DOHH2 (cell line): ENCODE measurements at regions not wholly inside any gene's neighbourhood (a gene's known extent, or its start where the extent isn't known, plus 50 kb on each side); places are given as distances from the start of the nearest gene placed in this dataset.

Experiments used
- H3F3A ChIP-seq: fragments of 200-600 bp; sonication (generic), shearing (Covaris generic); 2 replicates; pipeline ENCODE4 v1.6.0; 2016; ENCODE audit warnings: antibody characterized with exemption, mild to moderate bottlenecking; ENCODE audit not compliant: control insufficient read depth, insufficient read depth
- H3K27ac ChIP-seq: fragments of 200-600 bp; sonication (generic); 2 replicates; pipeline ENCODE4 v1.5.1; 2014; ENCODE audit warnings: low read depth, mild to moderate bottlenecking, low read length, moderate library complexity
- H3K27me3 ChIP-seq: fragments of 200-600 bp; sonication (generic); 2 replicates; pipeline ENCODE4 v1.6.1; 2014; ENCODE audit warnings: mild to moderate bottlenecking, low read length, mixed read lengths; ENCODE audit not compliant: control insufficient read depth
- H3K36me3 ChIP-seq: fragments of 200-600 bp; sonication (generic); 2 replicates; pipeline ENCODE4 v1.6.1; 2014; ENCODE audit warnings: mild to moderate bottlenecking, low read length, moderate library complexity, mixed read lengths; ENCODE audit not compliant: control insufficient read depth
- H3K4me1 ChIP-seq: fragments of 200-600 bp; sonication (generic); 2 replicates; pipeline ENCODE4 v1.6.1; 2014; ENCODE audit warnings: mild to moderate bottlenecking, low read length, mixed read lengths; ENCODE audit not compliant: control insufficient read depth
- H3K4me2 ChIP-seq: fragments of 200-600 bp; sonication (generic); 2 replicates; pipeline ENCODE4 v1.6.0; 2014; ENCODE audit warnings: mild to moderate bottlenecking, low read length, moderate library complexity
- H3K4me3 ChIP-seq: fragments of 200-600 bp; sonication (generic); 2 replicates; pipeline ENCODE4 v1.5.1; 2014; ENCODE audit warnings: mild to moderate bottlenecking, low read length, mixed read lengths
- H3K79me2 ChIP-seq: fragments of 200-600 bp; sonication (generic); 2 replicates; pipeline ENCODE4 v1.6.1; 2014; ENCODE audit warnings: mild to moderate bottlenecking, low read length, mixed read lengths; ENCODE audit not compliant: control insufficient read depth
- H3K9me2 ChIP-seq: fragments of 200-600 bp; sonication (generic); replicated peaks from 2 replicates; pipeline ENCODE4 v1.6.1; 2014; ENCODE audit warnings: mild to moderate bottlenecking, low read length, mixed read lengths; ENCODE audit not compliant: control insufficient read depth
- H3K9me3 ChIP-seq: fragments of 200-600 bp; sonication (generic); 2 replicates; pipeline ENCODE4 v1.6.1; 2014; ENCODE audit warnings: antibody characterized with exemption, low read length, mixed read lengths; ENCODE audit not compliant: control insufficient read depth, insufficient read depth
- H4K20me1 ChIP-seq: fragments of 200-600 bp; sonication (generic); 2 replicates; pipeline ENCODE4 v1.6.0; 2014; ENCODE audit warnings: low read depth, mild to moderate bottlenecking, antibody characterized with exemption, low read length, moderate library complexity; ENCODE audit not compliant: control insufficient read depth, insufficient read depth
- CTCF ChIP-seq: fragments of 200-600 bp; sonication (generic); IDR thresholded peaks from one replicate; pipeline ENCODE4 v1.5.1; 2014; ENCODE audit warnings: antibody characterized with exemption, mild to moderate bottlenecking, low read depth, low read length; ENCODE audit not compliant: poor library complexity, severe bottlenecking
- EZH2phosphoT487 ChIP-seq: fragments of 200-600 bp; sonication (generic); IDR thresholded peaks from 2 replicates; pipeline ENCODE4 v1.6.1; 2017; ENCODE audit warnings: borderline replicate concordance, mild to moderate bottlenecking, antibody characterized with exemption, low read length, moderate library complexity, mixed read lengths

GRCh38 chr3:168705412-168705811 is 609.7 kb upstream of the GOLIM4 start:
- Histone ChIP-seq H3K4me3 (no peak overlapping the region), H3K9me3 (no peaks in the 10 kb centered on the region), H3K4me2 (no peak overlapping the region), H3K4me1 (no peaks in the 10 kb centered on the region), H3K27ac (no peak overlapping the region), H3K27me3 (no peaks in the 10 kb centered on the region), H3K36me3 (no peaks in the 10 kb centered on the region), H3K79me2 (no peaks in the 10 kb centered on the region), H4K20me1 (no peaks in the 10 kb centered on the region), H3F3A (no peaks in the 10 kb centered on the region), H3K9me2 (no peaks in the 10 kb centered on the region)
- TF ChIP-seq EZH2phosphoT487, result no peak

GRCh38 chr3:168696051-168696450 is 600.3 kb upstream of the GOLIM4 start:
- no peaks in the 10 kb centered on the region for H3K9me3 ChIP-seq
- no peaks in the 10 kb centered on the region for H4K20me1 ChIP-seq
- H3K79me2 ChIP-seq, result no peaks in the 10 kb centered on the region
- no peaks in the 10 kb centered on the region for H3K4me1 ChIP-seq
- H3K9me2 ChIP-seq, result no peaks in the 10 kb centered on the region
- no peaks in the 10 kb centered on the region for H3F3A ChIP-seq
- H3K4me2 ChIP-seq, result no peak overlapping the region
- no peak overlapping the region for H3K27ac ChIP-seq
- H3K36me3 ChIP-seq, result no peaks in the 10 kb centered on the region
- TF ChIP-seq EZH2phosphoT487, result no peak
- TF ChIP-seq CTCF, result no peak
- no peak overlapping the region for H3K4me3 ChIP-seq
- H3K27me3 ChIP-seq, result no peaks in the 10 kb centered on the region

GRCh38 chr3:168693870-168694269 is 598.1 kb upstream of the GOLIM4 start:
- Histone ChIP-seq H3K9me3 (no peaks in the 10 kb centered on the region), H4K20me1 (no peaks in the 10 kb centered on the region), H3K9me2 (no peaks in the 10 kb centered on the region), H3F3A (no peaks in the 10 kb centered on the region), H3K4me1 (no peaks in the 10 kb centered on the region), H3K27me3 (no peaks in the 10 kb centered on the region), H3K4me3 (no peak overlapping the region), H3K4me2 (no peak overlapping the region), H3K79me2 (no peaks in the 10 kb centered on the region), H3K27ac (no peak overlapping the region), H3K36me3 (no peaks in the 10 kb centered on the region)
- TF ChIP-seq EZH2phosphoT487, result no peak
- TF ChIP-seq CTCF, result no peak

GRCh38 chr3:168688267-168688666 is 592.5 kb upstream of the GOLIM4 start:
- Histone ChIP-seq H3K36me3 (no peaks in the 10 kb centered on the region), H3K9me3 (no peaks in the 10 kb centered on the region), H3K27me3 (no peaks in the 10 kb centered on the region), H4K20me1 (no peaks in the 10 kb centered on the region), H3F3A (no peaks in the 10 kb centered on the region), H3K79me2 (no peaks in the 10 kb centered on the region), H3K4me1 (no peaks in the 10 kb centered on the region), H3K9me2 (no peaks in the 10 kb centered on the region), H3K4me2 (no peak overlapping the region), H3K27ac (no peak overlapping the region), H3K4me3 (no peak overlapping the region)
- TF ChIP-seq CTCF (no peak), EZH2phosphoT487 (no peak)
